ENCODE measurements at regions not wholly inside any gene's neighbourhood (a gene's known extent, or its start where the extent isn't known, plus 50 kb on each side); places are given as distances from the start of the nearest gene placed in this dataset.

- TF ChIP-seq CTCF (IDR thresholded peaks at IDR 0.05) (no peak), POLR2A (IDR thresholded peaks at IDR 0.05) (no peak), POLR2AphosphoS5 (IDR thresholded peaks at IDR 0.05) (no peak), EP300 (IDR thresholded peaks at IDR 0.05) (no peak)
These were observed 258.0 kb upstream of the ATP2B1 start for GRCh38 chr12:89966495-89967240.

Measured in stomach (tissue), 4 donors.